Fibroblast of skin of left biceps (primary cell): ENCODE measurements at regions not wholly inside any gene's neighbourhood (a gene's known extent, or its start where the extent isn't known, plus 50 kb on each side); places are given as distances from the start of the nearest gene placed in this dataset.
"Not testable (repeated sequence)": the region's sequence is repeated elsewhere in the genome, so short reads cannot be mapped to it uniquely, and the experiment has no call there.

ENCODE experiments used
- DNase-seq, 2 experiments: peaks; one replicate each; pipeline ENCODE4 v3.0.0-alpha.2; 2013; ENCODE audit warnings: low read depth in 2 of 2

DNA sequence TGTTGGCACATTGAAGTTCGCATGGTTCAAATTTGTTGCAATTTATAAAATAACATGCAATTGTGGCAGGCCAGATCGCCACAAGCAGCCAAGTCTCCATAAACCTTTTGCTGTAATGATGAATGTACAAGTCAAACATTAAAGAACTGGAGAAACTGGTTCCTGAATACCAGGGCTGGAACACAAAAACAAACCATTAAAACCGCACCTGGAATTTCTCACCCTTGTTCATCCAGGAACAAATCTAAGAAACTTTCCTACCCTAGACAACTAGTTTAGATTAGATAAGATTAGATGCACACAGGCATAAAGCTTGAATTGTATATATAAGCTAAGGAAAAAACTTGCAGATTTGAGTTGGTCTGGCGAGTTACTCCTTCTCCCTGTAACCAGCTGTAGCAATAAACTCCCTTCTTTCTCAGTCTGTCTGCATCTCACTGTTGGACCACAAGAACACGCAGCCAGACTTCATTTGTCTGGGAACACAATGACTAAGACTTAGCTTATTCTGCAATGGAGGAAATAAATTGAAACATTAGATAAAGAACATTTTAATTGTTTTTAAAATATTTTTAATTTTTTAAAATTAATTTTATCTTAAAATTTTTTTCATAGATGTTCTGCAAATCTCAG, 1835.5 kb upstream of the LRRTM1 start:
- no peak for DNase-seq

- DNase-seq, result no peak
Measured at GRCh38 chr2:82137441-82137840, 1832.9 kb upstream of the LRRTM1 start.

GRCh38 chr2:82128051-82128450, 1823.5 kb upstream of the LRRTM1 start:
- no peak for DNase-seq

GRCh38 chr2:82124629-82125028, 1820.1 kb upstream of the LRRTM1 start:
- no peak for DNase-seq

- DNase-seq, result no peak
Measured at GRCh38 chr2:82120654-82121053, 1816.1 kb upstream of the LRRTM1 start.

DNA sequence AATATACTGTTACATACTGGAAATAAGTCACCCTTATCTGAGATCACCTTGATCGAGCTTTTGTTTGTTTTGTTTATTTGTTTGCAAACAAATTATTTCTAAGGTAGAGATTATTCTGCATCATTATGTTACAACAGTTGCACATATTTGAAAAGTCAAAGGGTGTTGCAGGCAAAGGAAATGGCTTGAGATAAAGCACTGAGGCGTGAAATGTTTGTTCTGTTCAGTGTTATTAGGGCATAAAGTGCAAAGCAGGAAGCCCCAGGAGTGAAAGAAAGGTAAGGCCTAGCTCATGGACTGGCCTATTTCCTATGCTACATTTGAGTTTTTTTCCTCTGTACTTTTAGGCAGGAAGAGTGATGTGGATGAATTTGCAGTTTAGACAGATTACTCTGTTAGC, 1815.6 kb upstream of the LRRTM1 start:
- DNase-seq, result no peak

- no peak for DNase-seq
Measured at GRCh38 chr2:82109418-82109817, 1804.9 kb upstream of the LRRTM1 start.

GRCh38 chr2:82098617-82099016, 1794.1 kb upstream of the LRRTM1 start:
- DNase-seq, result no peak

DNA sequence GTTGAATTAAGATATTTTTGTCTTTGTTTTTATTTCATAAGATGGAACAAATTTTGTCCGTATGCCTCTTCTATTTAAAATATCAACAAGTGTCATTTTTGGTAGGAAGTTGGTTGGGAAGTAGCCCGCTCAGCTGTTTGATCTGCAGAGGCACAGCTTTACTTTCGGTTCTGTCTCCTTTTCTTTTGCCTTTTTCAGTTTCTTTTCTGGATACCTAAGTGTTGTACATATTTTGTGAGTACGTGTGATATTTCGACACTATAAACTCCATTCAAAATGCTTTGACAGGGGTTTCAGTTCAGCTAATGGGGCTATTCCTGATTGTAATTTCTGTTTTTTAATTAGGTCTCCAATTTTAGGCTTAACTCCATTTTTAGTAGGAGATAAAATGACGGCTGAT, 1785.0 kb upstream of the LRRTM1 start:
- DNase-seq, result no peak

GRCh38 chr2:82084679-82085392, 1780.3 kb upstream of the LRRTM1 start:
- no peak for DNase-seq

DNA sequence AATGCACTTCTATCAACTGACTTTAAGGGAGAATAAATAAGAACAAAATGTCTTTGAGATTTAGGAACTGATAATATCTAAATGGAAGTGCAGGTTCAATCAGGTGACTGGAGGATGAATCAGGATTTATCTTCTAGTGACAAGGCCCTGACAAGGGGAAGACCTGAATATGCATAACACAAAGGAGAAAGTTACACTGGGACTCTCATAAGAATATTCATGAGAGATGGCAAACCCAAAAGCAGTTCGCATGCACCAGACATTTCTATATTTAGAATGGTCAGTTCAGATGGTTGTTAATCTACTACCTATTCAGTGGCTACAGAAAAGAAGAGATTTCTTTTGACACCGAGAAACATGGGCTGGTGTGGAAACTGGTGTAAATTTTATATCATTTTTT, 1771.3 kb upstream of the LRRTM1 start:
- no peak for DNase-seq

GRCh38 chr2:82062463-82062862, 1757.9 kb upstream of the LRRTM1 start:
- no peak for DNase-seq

GRCh38 chr2:82055846-82056245, 1751.3 kb upstream of the LRRTM1 start:
- DNase-seq, result no peak

- no peak for DNase-seq
Measured at GRCh38 chr2:82043867-82044266, 1739.3 kb upstream of the LRRTM1 start.

- DNase-seq, result no peak
Measured at GRCh38 chr2:82027921-82028615, 1723.5 kb upstream of the LRRTM1 start.

- no peak for DNase-seq
Measured at GRCh38 chr2:82023710-82024109, 1719.2 kb upstream of the LRRTM1 start.

DNA sequence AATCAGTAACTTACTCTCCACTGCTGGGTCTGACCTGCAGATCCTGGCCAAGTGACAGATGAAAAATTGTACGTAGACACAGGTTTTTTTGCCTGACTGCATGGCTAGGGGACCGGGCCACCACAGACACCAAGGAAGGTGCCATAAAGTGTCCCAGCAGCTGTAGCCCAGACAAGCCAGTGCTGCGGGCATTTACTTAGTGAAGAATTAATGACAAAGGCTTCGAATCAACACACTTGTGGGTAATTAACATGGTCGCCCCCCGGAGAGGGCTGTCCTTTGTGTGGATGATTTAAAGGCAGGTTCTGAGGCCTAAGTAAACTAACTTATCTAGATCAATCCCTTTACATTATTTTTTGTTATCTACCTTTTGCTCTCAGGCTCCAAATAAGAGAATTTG, 1709.1 kb upstream of the LRRTM1 start:
- no peak for DNase-seq

- peak; percentile 16 to 25 for DNase-seq
Measured at GRCh38 chr2:82007071-82007664, 1702.6 kb upstream of the LRRTM1 start.

- not testable (repeated sequence) for DNase-seq
Measured at GRCh38 chr2:82005889-82006288, 1701.3 kb upstream of the LRRTM1 start.

DNA sequence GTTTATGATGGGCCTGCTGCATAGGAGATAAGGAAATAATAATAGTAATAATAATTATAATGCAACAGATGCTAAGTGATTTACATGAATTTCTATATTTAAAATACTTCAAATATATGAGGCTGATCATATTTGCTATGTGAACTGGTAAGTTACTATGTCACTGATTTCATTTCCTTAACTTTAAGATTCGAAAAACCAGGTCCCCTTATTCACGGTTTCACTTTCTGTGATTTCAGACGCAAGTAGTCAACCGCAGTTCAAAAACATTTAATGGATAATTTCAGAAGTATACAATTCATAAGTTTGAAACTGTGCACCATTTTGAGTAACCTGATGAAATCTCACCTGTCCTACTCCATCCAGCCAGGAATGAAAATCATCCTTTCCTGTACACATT, 1697.1 kb upstream of the LRRTM1 start:
- no peak for DNase-seq

- DNase-seq, result no peak
Measured at GRCh38 chr2:82000606-82001005, 1696.1 kb upstream of the LRRTM1 start.

DNA sequence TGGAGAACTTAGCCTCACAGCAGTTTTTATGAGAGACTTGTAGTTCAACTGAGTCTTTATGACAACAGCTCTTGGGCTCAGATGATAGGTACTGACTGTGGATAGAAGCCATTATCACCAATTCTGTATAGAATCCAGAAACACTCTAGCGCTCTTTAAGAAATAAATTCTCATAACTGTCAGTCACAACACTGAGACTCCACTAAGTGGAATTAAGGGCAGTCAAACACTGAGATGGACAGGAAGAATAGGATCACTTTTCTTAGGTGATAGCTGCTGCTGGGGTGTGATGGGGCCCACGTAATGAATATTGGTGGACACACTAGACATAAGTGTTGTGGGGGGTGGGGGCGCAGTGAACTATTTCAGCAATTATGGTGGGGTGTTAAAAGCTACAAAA, 1691.8 kb upstream of the LRRTM1 start:
- no peak for DNase-seq

- DNase-seq, result no peak
Measured at GRCh38 chr2:81991282-81991681, 1686.7 kb upstream of the LRRTM1 start.
